ENCODE measurements at regions not wholly inside any gene's neighbourhood (a gene's known extent, or its start where the extent isn't known, plus 50 kb on each side); places are given as distances from the start of the nearest gene placed in this dataset.

GRCh38 chr2:238627899-238628298 lies 201.2 kb downstream of the ASB1 start:
- no peak overlapping the region for H3K27ac ChIP-seq (ENCODE audit: insufficient read depth, low read length)
- H3K79me2 ChIP-seq (ENCODE audit: control insufficient read depth, insufficient read depth, low read length) = no peaks in the 10 kb centered on the region
- DNase-seq (ENCODE audit: low read depth in 2 of 2) = no peak
- no peak for TF ChIP-seq EZH2 (IDR thresholded peaks at IDR 0.05; ENCODE audit: low read length, missing control alignments)
- TF ChIP-seq, protein P1, sequence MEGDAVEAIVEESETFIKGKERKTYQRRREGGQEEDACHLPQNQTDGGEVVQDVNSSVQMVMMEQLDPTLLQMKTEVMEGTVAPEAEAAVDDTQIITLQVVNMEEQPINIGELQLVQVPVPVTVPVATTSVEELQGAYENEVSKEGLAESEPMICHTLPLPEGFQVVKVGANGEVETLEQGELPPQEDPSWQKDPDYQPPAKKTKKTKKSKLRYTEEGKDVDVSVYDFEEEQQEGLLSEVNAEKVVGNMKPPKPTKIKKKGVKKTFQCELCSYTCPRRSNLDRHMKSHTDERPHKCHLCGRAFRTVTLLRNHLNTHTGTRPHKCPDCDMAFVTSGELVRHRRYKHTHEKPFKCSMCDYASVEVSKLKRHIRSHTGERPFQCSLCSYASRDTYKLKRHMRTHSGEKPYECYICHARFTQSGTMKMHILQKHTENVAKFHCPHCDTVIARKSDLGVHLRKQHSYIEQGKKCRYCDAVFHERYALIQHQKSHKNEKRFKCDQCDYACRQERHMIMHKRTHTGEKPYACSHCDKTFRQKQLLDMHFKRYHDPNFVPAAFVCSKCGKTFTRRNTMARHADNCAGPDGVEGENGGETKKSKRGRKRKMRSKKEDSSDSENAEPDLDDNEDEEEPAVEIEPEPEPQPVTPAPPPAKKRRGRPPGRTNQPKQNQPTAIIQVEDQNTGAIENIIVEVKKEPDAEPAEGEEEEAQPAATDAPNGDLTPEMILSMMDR (conservative IDR thresholded peaks at IDR 0.05 in 1 of 2, IDR thresholded peaks at IDR 0.05 in 1 of 2; ENCODE audit: low read depth in 1 of 2, low read length in 2 of 2) = no peak
- no peak overlapping the region for H3K4me3 ChIP-seq (replicated peaks in 1 of 4; ENCODE audit: control extremely low read depth in 1 of 4, insufficient read depth in 1 of 4, low read depth in 3 of 4, low read length in 4 of 4)
- no peak overlapping the region for H2AFZ ChIP-seq (ENCODE audit: low read length)
- no peak overlapping the region for H3K4me2 ChIP-seq (ENCODE audit: extremely low read depth, insufficient read depth, low read length)
- H3K4me1 ChIP-seq (ENCODE audit: control insufficient read depth, extremely low read depth, insufficient read depth, low read length) = no peaks in the 10 kb centered on the region
- H3K9me3 ChIP-seq (ENCODE audit: control insufficient read depth, insufficient read depth, low read depth, low read length) = no peaks in the 10 kb centered on the region
- H3K27me3 ChIP-seq (ENCODE audit: control insufficient read depth, insufficient read depth, low read length) = no peaks in the 10 kb centered on the region
- H3K36me3 ChIP-seq (ENCODE audit: control insufficient read depth, insufficient read depth, low read length) = no peaks in the 10 kb centered on the region
- H4K20me1 ChIP-seq (ENCODE audit: control insufficient read depth, extremely low read depth, insufficient read depth, low read length) = no peaks in the 10 kb centered on the region
- no peak overlapping the region for H3K9ac ChIP-seq (ENCODE audit: insufficient read depth, low read length)

- H3K9me3 ChIP-seq (ENCODE audit: control insufficient read depth, insufficient read depth, low read depth, low read length) = no peaks in the 10 kb centered on the region
- no peak overlapping the region for H3K4me2 ChIP-seq (ENCODE audit: extremely low read depth, insufficient read depth, low read length)
- H2AFZ ChIP-seq (ENCODE audit: low read length) = no peak overlapping the region
- no peaks in the 10 kb centered on the region for H3K36me3 ChIP-seq (ENCODE audit: control insufficient read depth, insufficient read depth, low read length)
- no peak overlapping the region for H3K4me3 ChIP-seq (replicated peaks in 1 of 4; ENCODE audit: control extremely low read depth in 1 of 4, insufficient read depth in 1 of 4, low read depth in 3 of 4, low read length in 4 of 4)
- H3K27me3 ChIP-seq (ENCODE audit: control insufficient read depth, insufficient read depth, low read length) = no peaks in the 10 kb centered on the region
- no peaks in the 10 kb centered on the region for H3K79me2 ChIP-seq (ENCODE audit: control insufficient read depth, insufficient read depth, low read length)
- H4K20me1 ChIP-seq (ENCODE audit: control insufficient read depth, extremely low read depth, insufficient read depth, low read length) = no peaks in the 10 kb centered on the region
- DNase-seq (ENCODE audit: low read depth in 2 of 2) = no peak
- TF ChIP-seq, protein P1 (conservative IDR thresholded peaks at IDR 0.05 in 1 of 2, IDR thresholded peaks at IDR 0.05 in 1 of 2; ENCODE audit: low read depth in 1 of 2, low read length in 2 of 2) = no peak
- TF ChIP-seq EZH2 (IDR thresholded peaks at IDR 0.05; ENCODE audit: low read length, missing control alignments) = no peak
- H3K9ac ChIP-seq (ENCODE audit: insufficient read depth, low read length) = no peak overlapping the region
- H3K27ac ChIP-seq (ENCODE audit: insufficient read depth, low read length) = no peak overlapping the region
- no peaks in the 10 kb centered on the region for H3K4me1 ChIP-seq (ENCODE audit: control insufficient read depth, extremely low read depth, insufficient read depth, low read length)
These were observed 202.3 kb downstream of the ASB1 start for GRCh38 chr2:238629064-238629463.

DNA sequence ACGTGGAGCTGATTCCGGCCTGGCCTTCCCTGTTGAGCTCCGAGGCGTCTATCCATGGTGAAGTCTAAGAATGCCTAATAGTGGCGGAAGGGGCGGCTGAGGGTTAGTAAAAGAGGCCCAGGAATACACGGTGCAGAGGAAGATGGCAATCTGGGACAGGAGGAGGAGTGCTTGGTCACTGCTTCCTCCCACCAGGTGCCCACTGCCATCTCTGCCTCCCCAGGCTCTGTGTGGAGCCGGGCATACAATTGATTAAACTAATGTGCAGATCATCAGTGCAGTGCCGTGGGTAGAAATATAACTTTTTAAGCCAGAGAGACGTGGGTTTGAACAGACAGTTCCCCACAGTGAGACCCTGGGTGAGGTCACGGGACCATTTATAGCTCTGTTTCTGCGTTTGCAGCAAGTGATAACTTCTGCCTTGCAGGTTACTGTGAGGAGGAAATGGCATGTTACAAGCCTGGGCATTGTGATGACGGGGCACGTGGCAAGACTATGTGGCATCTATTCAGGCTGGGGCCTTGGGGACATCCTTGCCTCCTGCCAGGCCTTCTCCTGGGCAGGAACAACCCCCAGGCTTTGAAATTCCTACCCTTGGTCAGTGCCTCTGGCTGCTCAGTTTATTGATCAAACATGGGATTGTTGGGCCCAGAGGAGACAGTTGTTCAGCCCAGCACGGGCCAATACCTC lies 204.9 kb downstream of the ASB1 start:
- Histone ChIP-seq H3K9ac (ENCODE audit: insufficient read depth, low read length) (no peak overlapping the region), H3K79me2 (ENCODE audit: control insufficient read depth, insufficient read depth, low read length) (no peaks in the 10 kb centered on the region), H4K20me1 (ENCODE audit: control insufficient read depth, extremely low read depth, insufficient read depth, low read length) (no peaks in the 10 kb centered on the region), H3K4me3 (replicated peaks in 1 of 4; ENCODE audit: control extremely low read depth in 1 of 4, insufficient read depth in 1 of 4, low read depth in 3 of 4, low read length in 4 of 4) (no peak overlapping the region), H3K27ac (ENCODE audit: insufficient read depth, low read length) (no peak overlapping the region), H3K4me1 (ENCODE audit: control insufficient read depth, extremely low read depth, insufficient read depth, low read length) (peaks cover 4% of the 10 kb centered on the region), H3K9me3 (ENCODE audit: control insufficient read depth, insufficient read depth, low read depth, low read length) (no peaks in the 10 kb centered on the region), H3K27me3 (ENCODE audit: control insufficient read depth, insufficient read depth, low read length) (no peaks in the 10 kb centered on the region), H3K4me2 (ENCODE audit: extremely low read depth, insufficient read depth, low read length) (no peak overlapping the region), H3K36me3 (ENCODE audit: control insufficient read depth, insufficient read depth, low read length) (no peaks in the 10 kb centered on the region), H2AFZ (ENCODE audit: low read length) (no peak overlapping the region)
- TF ChIP-seq, protein P1 (conservative IDR thresholded peaks at IDR 0.05 in 1 of 2, IDR thresholded peaks at IDR 0.05 in 1 of 2; ENCODE audit: low read depth in 1 of 2, low read length in 2 of 2) = no peak
- no peak for TF ChIP-seq EZH2 (IDR thresholded peaks at IDR 0.05; ENCODE audit: low read length, missing control alignments)
- DNase-seq (ENCODE audit: low read depth in 2 of 2) = no peak

Measured in fibroblast of lung (primary cell).